Mesendoderm (in vitro differentiated cells): ENCODE measurements at regions not wholly inside any gene's neighbourhood (a gene's known extent, or its start where the extent isn't known, plus 50 kb on each side); places are given as distances from the start of the nearest gene placed in this dataset.

Experiments used
- DNase-seq: peaks from one replicate; pipeline ENCODE4 v3.0.0; 2013
- H2AK5ac ChIP-seq: 2 replicates; pipeline ENCODE4 v1.6.1; 2013; ENCODE audit warnings: low read length, inconsistent platforms
- H2BK120ac ChIP-seq: 2 replicates; pipeline ENCODE4 v1.6.1; 2013; ENCODE audit warnings: low read depth, mild to moderate bottlenecking, low read length, moderate library complexity, mixed read lengths
- H2BK15ac ChIP-seq: replicated peaks from 2 replicates; pipeline ENCODE4 v1.6.1; 2013; ENCODE audit warnings: low read depth, mild to moderate bottlenecking, moderate library complexity
- H2BK5ac ChIP-seq: 2 replicates; pipeline ENCODE4 v1.6.1; 2013; ENCODE audit warnings: low read length, inconsistent platforms
- H3K18ac ChIP-seq: 2 replicates; pipeline ENCODE4 v1.6.1; 2013; ENCODE audit warnings: mild to moderate bottlenecking, low read length, mixed read lengths
- H3K23ac ChIP-seq: one replicate; pipeline ENCODE4 v1.6.1; 2013; ENCODE audit warnings: low read length
- H3K27ac ChIP-seq: 2 replicates; pipeline ENCODE4 v1.5.1; 2013; ENCODE audit warnings: low read depth, mild to moderate bottlenecking, inconsistent platforms, low read length, moderate library complexity
- H3K27me3 ChIP-seq: 2 replicates; pipeline ENCODE4 v1.6.1; 2013; ENCODE audit warnings: low read length, control low read depth, mild to moderate bottlenecking, inconsistent platforms; ENCODE audit not compliant: insufficient read depth, poor library complexity
- H3K36me3 ChIP-seq: 2 replicates; pipeline ENCODE4 v1.6.1; 2013; ENCODE audit warnings: low read length, inconsistent platforms; ENCODE audit not compliant: control insufficient read depth, insufficient read depth
- H3K4ac ChIP-seq: one replicate; pipeline ENCODE4 v1.6.1; 2013; ENCODE audit warnings: low read depth, mild to moderate bottlenecking, low read length, moderate library complexity
- H3K4me1 ChIP-seq: 2 replicates; pipeline ENCODE4 v1.6.1; 2013; ENCODE audit warnings: low read depth, low read length, inconsistent platforms; ENCODE audit not compliant: control insufficient read depth
- H3K4me2 ChIP-seq: 2 replicates; pipeline ENCODE4 v1.6.1; 2013; ENCODE audit warnings: low read length
- H3K4me3 ChIP-seq: 2 replicates; pipeline ENCODE4 v1.5.1; 2013; ENCODE audit warnings: mild to moderate bottlenecking, low read length
- H3K56ac ChIP-seq: one replicate; pipeline ENCODE4 v1.6.1; 2013; ENCODE audit warnings: low read length
- H3K79me1 ChIP-seq: 2 replicates; pipeline ENCODE4 v1.6.1; 2013; ENCODE audit warnings: low read length, inconsistent platforms
- H3K79me2 ChIP-seq: 2 replicates; pipeline ENCODE4 v1.6.1; 2013; ENCODE audit warnings: mild to moderate bottlenecking, low read length; ENCODE audit not compliant: control insufficient read depth, insufficient read depth
- H3K9ac ChIP-seq: 2 replicates; pipeline ENCODE4 v1.6.1; 2013; ENCODE audit warnings: low read length, inconsistent platforms
- H4K5ac ChIP-seq: one replicate; pipeline ENCODE4 v1.6.1; 2013; ENCODE audit warnings: low read length
- H4K8ac ChIP-seq: one replicate; pipeline ENCODE4 v1.6.1; 2013; ENCODE audit warnings: low read depth, mild to moderate bottlenecking, control low read depth, low read length, moderate library complexity
- WGBS: extraction: QIAGEN DNeasy Blood & Tissue Kit; methylation state at CpG from one replicate; pipeline ENCODE4 v1.1.7; 2013; ENCODE audit warnings: low lambda C conversion rate, missing lambda C conversion rate; ENCODE audit not compliant: insufficient coverage; ENCODE audit errors: extremely low coverage; 5-methylcytosine and 5-hydroxymethylcytosine counted together

DNA sequence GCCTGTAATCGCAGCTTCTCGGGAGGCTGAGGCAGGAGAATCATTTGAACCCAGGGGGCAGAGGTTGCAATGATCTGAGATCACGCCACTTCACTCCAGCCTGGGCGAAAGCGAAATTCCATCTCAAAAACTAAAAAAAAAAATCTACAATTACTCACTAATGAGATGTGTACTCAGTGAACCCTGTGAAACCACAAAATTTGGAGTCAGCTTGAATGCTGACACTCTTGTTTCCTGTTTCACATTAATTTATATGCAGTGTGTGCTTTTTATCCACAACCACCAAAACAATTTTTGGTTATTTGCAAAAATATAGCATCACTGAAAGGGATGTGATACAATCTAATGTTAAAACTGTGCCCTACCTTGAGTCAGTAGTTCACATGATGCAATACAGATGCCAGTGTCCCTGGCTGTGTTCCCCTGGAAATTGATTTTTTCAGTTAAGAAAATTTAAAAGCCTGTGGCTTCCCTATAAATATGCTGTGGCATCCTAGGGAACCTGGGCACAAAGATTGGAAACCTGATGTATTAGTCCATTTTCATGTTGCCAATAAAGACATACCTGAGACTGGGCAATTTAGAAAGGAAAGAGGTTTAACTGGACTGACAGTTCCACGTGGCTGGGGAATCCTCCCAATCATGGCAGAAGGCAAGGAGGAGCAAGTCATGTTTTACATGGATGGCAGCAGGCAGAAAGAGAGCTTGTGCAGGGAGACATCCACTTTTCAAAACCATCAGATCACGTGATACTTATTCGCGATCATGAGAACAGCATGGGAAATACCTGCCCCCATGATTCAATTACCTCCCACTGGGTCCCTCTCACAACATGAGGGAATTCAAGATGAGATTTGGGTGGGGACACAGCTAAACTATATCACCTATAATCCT is 337.5 kb upstream of the NT5C1B start:
- H3K79me1 ChIP-seq = no peaks in the 10 kb centered on the region
- H3K27ac ChIP-seq = no peak overlapping the region
- no peak overlapping the region for H3K56ac ChIP-seq
- WGBS = no CpG with 5 or more reads among the region's 9 CpGs
- DNase-seq = no peak
- no peaks in the 10 kb centered on the region for H3K4me1 ChIP-seq
- no peak overlapping the region for H3K18ac ChIP-seq
- H3K79me2 ChIP-seq = no peaks in the 10 kb centered on the region
- no peak overlapping the region for H3K4ac ChIP-seq
- H2BK5ac ChIP-seq = no peak overlapping the region
- no peak overlapping the region for H2BK120ac ChIP-seq
- H2BK15ac ChIP-seq = no peak overlapping the region
- H3K9ac ChIP-seq = no peak overlapping the region
- H3K36me3 ChIP-seq = no peaks in the 10 kb centered on the region
- H2AK5ac ChIP-seq = no peak overlapping the region
- no peaks in the 10 kb centered on the region for H3K27me3 ChIP-seq
- no peak overlapping the region for H4K5ac ChIP-seq
- no peak overlapping the region for H4K8ac ChIP-seq
- no peak overlapping the region for H3K4me3 ChIP-seq
- no peak overlapping the region for H3K23ac ChIP-seq
- H3K4me2 ChIP-seq = no peak overlapping the region

- Histone ChIP-seq H4K8ac (no peak overlapping the region), H3K27me3 (no peaks in the 10 kb centered on the region), H3K79me2 (no peaks in the 10 kb centered on the region), H3K56ac (no peak overlapping the region), H2BK120ac (no peak overlapping the region), H3K18ac (no peak overlapping the region), H3K79me1 (no peaks in the 10 kb centered on the region), H3K4me2 (no peak overlapping the region), H3K9ac (no peak overlapping the region), H2BK5ac (no peak overlapping the region), H2AK5ac (no peak overlapping the region), H4K5ac (no peak overlapping the region), H3K4ac (no peak overlapping the region), H3K27ac (no peak overlapping the region), H3K4me1 (no peaks in the 10 kb centered on the region), H3K4me3 (no peak overlapping the region), H2BK15ac (no peak overlapping the region), H3K23ac (no peak overlapping the region), H3K36me3 (no peaks in the 10 kb centered on the region)
- WGBS = no CpG with 5 or more reads among the region's 2 CpGs
- DNase-seq = peak; percentile 28
These were observed 335.9 kb upstream of the NT5C1B start for GRCh38 chr2:18925296-18925695.

DNA sequence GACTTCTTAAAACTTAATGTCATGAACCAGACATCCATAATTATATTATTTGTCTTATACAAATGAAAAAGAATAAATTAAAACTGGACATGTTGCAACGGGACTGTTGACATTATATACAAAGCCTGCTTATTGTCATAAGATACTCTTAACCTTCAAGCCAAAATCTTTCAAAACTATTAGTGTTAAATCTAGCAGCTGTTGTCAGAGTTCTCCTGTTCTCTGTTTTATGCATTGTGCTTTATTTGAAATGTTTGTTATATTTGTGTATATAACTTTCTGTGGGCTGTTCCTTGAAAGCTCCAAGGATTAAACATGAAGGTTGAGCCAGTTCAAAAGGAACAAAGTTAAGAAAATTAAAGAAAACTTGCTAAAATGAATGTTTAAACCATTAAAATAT is 335.5 kb upstream of the NT5C1B start:
- Histone ChIP-seq H3K56ac (no peak overlapping the region), H3K36me3 (no peaks in the 10 kb centered on the region), H3K4ac (no peak overlapping the region), H2BK15ac (no peak overlapping the region), H3K9ac (no peak overlapping the region), H3K4me1 (no peaks in the 10 kb centered on the region), H3K27me3 (no peaks in the 10 kb centered on the region), H2AK5ac (no peak overlapping the region), H3K27ac (no peak overlapping the region), H3K4me2 (no peak overlapping the region), H4K8ac (no peak overlapping the region), H2BK5ac (no peak overlapping the region), H2BK120ac (no peak overlapping the region), H3K79me1 (no peaks in the 10 kb centered on the region), H3K4me3 (no peak overlapping the region), H3K79me2 (no peaks in the 10 kb centered on the region), H3K18ac (no peak overlapping the region), H3K23ac (no peak overlapping the region), H4K5ac (no peak overlapping the region)
- no peak for DNase-seq
- no CpG with 5 or more reads among the region's 1 CpG for WGBS

DNA sequence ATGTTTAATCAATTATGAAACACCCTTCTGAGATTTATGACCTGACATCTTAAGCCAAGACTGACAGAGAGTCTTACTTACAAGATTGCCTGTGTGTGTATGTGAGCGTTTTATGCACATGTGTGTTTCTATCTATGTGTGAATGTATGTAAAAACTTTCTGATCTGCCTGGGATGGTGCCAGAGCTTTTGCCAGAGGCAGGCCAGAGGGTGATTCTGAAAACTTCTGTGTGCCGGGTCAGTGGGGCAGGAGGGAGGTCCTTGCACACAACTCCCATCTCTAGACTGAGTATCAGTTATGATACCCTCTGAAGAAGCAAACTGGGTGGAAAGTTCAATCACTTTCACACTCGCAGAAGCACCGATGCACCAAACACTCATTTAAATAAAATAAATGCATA is 335.0 kb upstream of the NT5C1B start:
- no peak overlapping the region for H3K4ac ChIP-seq
- no peak overlapping the region for H3K9ac ChIP-seq
- no peaks in the 10 kb centered on the region for H3K79me2 ChIP-seq
- H3K79me1 ChIP-seq = no peaks in the 10 kb centered on the region
- DNase-seq = no peak
- H3K4me3 ChIP-seq = no peak overlapping the region
- H2BK15ac ChIP-seq = no peak overlapping the region
- H3K56ac ChIP-seq = no peak overlapping the region
- no peak overlapping the region for H3K18ac ChIP-seq
- no peaks in the 10 kb centered on the region for H3K36me3 ChIP-seq
- H2BK120ac ChIP-seq = no peak overlapping the region
- H3K27ac ChIP-seq = no peak overlapping the region
- no peak overlapping the region for H2BK5ac ChIP-seq
- H3K23ac ChIP-seq = no peak overlapping the region
- H4K5ac ChIP-seq = no peak overlapping the region
- H3K4me1 ChIP-seq = no peaks in the 10 kb centered on the region
- H3K4me2 ChIP-seq = no peak overlapping the region
- H4K8ac ChIP-seq = no peak overlapping the region
- H3K27me3 ChIP-seq = no peaks in the 10 kb centered on the region
- H2AK5ac ChIP-seq = no peak overlapping the region
- no CpG with 5 or more reads among the region's 4 CpGs for WGBS

DNA sequence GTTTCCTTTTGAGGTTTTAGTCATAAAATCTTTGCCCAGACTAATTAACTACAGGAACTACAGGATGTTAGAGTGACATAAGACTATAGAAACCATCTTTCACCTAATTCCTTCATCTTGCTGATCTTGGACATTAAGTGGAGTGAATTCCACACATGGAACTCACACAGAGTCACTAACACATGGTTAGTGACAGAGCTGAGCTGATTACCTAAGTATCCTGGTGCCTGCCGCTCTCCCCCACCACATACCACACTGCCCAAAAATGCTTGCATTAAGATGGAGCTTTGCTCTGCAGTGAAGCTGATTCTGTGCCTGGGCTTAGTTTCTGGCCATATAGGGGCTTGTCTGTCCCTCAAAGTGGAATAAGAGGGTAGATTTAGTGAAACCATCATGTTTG is 332.9 kb upstream of the NT5C1B start:
- Histone ChIP-seq H3K27ac (no peak overlapping the region), H4K8ac (no peak overlapping the region), H3K27me3 (no peaks in the 10 kb centered on the region), H2AK5ac (no peak overlapping the region), H3K4ac (no peak overlapping the region), H3K4me1 (no peaks in the 10 kb centered on the region), H3K9ac (no peak overlapping the region), H3K36me3 (no peaks in the 10 kb centered on the region), H2BK120ac (no peak overlapping the region), H3K4me3 (no peak overlapping the region), H4K5ac (no peak overlapping the region), H2BK5ac (no peak overlapping the region), H3K4me2 (no peak overlapping the region), H3K23ac (no peak overlapping the region), H3K18ac (no peak overlapping the region), H3K79me1 (no peaks in the 10 kb centered on the region), H3K56ac (no peak overlapping the region), H2BK15ac (no peak overlapping the region), H3K79me2 (no peaks in the 10 kb centered on the region)
- WGBS = no CpG with 5 or more reads among the region's 1 CpG
- DNase-seq = peak; percentile 22

GRCh38 chr2:18918280-18918679 is 328.9 kb upstream of the NT5C1B start:
- no peaks in the 10 kb centered on the region for H3K79me2 ChIP-seq
- H3K9ac ChIP-seq = no peak overlapping the region
- H3K4me1 ChIP-seq = no peaks in the 10 kb centered on the region
- no peak for DNase-seq
- no peaks in the 10 kb centered on the region for H3K36me3 ChIP-seq
- no peaks in the 10 kb centered on the region for H3K79me1 ChIP-seq
- H2BK120ac ChIP-seq = no peak overlapping the region
- H3K56ac ChIP-seq = no peak overlapping the region
- H3K4ac ChIP-seq = no peak overlapping the region
- H4K5ac ChIP-seq = no peak overlapping the region
- H4K8ac ChIP-seq = no peak overlapping the region
- no peak overlapping the region for H2BK5ac ChIP-seq
- no peak overlapping the region for H3K4me3 ChIP-seq
- no CpG with 5 or more reads among the region's 1 CpG for WGBS
- H3K27me3 ChIP-seq = no peaks in the 10 kb centered on the region
- H2AK5ac ChIP-seq = no peak overlapping the region
- no peak overlapping the region for H3K4me2 ChIP-seq
- H3K23ac ChIP-seq = no peak overlapping the region
- H3K18ac ChIP-seq = no peak overlapping the region
- no peak overlapping the region for H2BK15ac ChIP-seq
- no peak overlapping the region for H3K27ac ChIP-seq
